ENCODE measurements at regions not wholly inside any gene's neighbourhood (a gene's known extent, or its start where the extent isn't known, plus 50 kb on each side); places are given as distances from the start of the nearest gene placed in this dataset.
"Not testable (repeated sequence)": the region's sequence is repeated elsewhere in the genome, so short reads cannot be mapped to it uniquely, and the experiment has no call there.

GRCh38 chr9:22654833-22655232, 208.2 kb downstream of the DMRTA1 start:
- DNase-seq = peak; percentile 8

- DNase-seq = peak; percentile 3
These were observed 211.1 kb downstream of the DMRTA1 start for GRCh38 chr9:22657713-22658112.

- not testable (repeated sequence) for DNase-seq
These were observed 211.9 kb downstream of the DMRTA1 start for GRCh38 chr9:22658484-22658883.

DNA sequence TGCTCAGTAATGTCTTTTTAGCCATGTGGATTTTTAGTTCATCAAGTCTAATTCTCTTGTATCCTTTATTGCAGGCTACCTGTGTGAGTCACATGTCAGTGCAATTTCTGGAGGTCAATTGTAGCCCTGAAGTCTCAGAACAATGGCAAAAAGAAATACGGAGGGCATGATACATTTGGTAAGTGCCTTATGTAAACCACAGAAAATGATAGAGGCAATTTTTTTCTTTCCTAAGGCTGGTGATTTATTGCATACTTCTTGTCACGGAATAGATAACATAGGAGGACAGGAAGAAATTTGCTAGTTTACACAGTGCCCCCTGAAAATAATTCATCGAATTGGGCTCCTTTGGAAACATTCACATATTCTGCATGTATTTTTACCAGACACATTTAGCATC, 235.9 kb downstream of the DMRTA1 start:
- DNase-seq = peak; percentile 54

DNA sequence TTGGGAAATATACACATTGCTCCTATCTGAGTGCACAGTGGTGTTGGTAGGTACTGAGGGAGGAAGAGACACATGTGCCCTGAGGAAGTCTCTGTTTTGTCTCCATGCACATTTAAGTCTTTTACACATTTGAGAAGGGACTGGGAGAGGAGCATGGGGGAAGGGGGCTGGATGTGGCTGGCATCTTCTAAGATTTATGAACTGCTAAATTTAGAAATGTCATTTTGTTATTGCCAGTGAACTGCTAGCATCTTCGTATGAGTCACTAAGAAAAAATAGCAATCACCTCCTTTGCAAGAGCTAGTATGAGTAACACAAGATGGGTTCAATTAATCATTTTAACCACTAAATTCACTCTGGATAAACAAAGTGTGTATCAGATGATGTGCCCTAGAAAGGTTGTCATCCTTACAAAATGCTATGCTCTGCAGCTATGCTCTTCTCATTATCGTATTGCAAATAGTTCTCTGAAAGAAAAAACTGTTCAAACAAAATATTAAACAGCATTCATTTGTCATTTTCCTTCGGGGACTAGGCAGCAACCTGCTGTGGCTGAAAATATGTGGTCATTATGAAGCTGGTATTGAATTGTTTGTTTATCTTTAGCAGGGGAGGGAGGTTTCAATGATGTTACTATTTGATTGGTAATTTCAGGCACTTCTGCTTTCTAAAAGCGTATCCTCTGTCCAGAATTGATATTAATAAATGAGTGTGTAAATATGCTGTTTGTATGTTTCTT, 236.5 kb downstream of the DMRTA1 start:
- peak; percentile 94 for DNase-seq

DNA sequence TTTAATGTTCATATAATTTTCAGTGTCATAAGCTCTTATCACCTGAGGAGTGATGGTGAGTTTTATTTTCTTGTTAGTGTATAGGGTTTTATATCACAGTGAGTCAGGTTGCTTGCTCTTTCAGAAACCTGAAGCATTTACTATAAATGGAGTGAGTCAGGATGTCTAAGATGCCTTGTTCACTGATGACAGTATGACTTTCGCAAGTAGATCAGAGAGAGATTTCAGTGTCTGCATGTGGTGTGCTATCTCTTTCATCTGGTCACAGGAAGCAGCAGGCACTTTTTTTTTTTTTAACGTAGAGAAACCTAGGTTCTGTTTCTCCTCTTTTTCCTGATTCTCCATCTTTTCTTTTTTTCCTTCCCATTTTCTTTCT, 237.1 kb downstream of the DMRTA1 start:
- DNase-seq = peak; percentile 93

DNA sequence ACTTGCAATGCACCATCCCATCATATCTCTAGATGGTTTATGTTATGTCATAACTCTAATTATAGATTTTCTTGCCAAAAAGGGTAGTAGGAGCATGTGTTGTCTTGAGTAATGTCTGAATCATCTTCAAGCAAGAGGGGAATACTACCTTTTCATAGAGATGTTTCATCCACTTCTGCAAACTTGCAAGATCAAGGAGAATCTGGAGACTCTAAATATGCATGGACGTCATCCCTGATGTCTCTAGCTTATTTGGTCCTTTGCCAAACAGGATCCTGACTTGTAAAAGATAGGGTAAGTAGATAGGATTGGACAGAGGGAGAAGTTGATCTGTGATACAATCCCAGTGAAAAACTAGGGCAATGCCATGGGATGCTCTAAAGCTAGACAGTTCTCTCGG, 246.5 kb downstream of the DMRTA1 start:
- peak; percentile 59 for DNase-seq

GRCh38 chr9:22700171-22700570, 253.5 kb downstream of the DMRTA1 start:
- peak; percentile 6 for DNase-seq

GRCh38 chr9:22718653-22719052, 272.0 kb downstream of the DMRTA1 start:
- no peak for DNase-seq

- peak; percentile 33 for DNase-seq
These were observed 275.9 kb downstream of the DMRTA1 start for GRCh38 chr9:22722492-22722891.

DNA sequence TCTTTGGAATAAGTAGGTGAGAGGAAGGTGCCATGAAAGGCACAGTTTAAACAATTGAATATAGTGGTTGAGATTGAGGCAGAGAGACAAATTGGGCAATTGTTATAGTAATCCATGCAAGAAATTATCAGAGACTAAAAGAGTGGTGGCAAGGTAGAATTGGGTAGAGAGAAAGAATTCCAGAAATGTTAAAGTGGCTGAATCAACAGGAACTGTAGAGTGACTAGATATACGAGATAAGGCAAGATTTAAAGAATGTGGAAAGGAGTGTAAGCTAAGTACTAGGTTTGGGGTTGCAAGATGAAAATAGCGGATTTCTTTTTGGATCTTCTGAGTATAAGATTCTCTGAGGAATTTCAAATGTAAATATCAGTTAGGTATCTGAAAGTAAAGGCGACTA, 285.2 kb downstream of the DMRTA1 start:
- DNase-seq = peak; percentile 2

DNA sequence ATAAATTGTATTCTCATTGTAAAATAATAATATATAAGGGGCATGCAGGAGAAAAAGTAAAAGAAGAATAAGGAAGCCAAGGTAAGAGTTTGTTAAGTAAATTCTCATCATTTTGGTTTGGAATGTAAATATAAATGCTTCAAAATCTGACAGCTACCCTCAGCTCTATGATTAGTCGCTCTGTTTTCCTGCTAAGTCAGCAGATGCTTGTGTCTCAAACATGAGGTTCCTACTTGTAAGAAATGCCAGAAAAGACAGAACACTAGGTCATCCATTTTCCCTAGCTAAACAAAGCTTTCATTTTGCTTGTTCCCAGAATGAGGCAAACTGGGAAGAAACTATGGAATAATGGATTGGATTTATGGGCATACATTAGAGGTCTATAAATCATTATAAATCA, 293.1 kb downstream of the DMRTA1 start:
- DNase-seq = no peak

GRCh38 chr9:22740781-22741180, 294.2 kb downstream of the DMRTA1 start:
- DNase-seq = no peak

GRCh38 chr9:22742401-22742800, 295.8 kb downstream of the DMRTA1 start:
- DNase-seq = no peak

- DNase-seq = no peak
These were observed 327.0 kb downstream of the DMRTA1 start for GRCh38 chr9:22773501-22774220.

DNA sequence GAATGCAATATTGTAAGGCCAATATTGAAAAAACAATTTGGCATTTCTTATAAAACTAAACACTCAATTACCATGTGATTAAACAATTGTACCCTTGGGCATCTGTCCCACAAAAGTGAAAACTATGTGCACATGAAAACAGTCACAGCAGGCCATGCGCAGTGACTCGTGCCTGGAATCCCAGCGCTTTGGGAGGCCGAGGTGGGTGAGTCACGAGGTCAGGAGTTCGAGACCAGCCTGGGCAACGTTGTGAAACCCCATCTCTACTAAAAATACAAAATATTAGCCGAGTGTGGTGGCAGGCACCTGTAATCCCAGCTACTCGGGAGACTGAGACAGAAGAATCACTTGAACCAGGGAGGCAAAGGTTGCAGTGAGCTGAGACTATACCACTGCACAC, 343.7 kb downstream of the DMRTA1 start:
- DNase-seq = peak; percentile 6

GRCh38 chr9:22808876-22809275, 362.3 kb downstream of the DMRTA1 start:
- no peak for DNase-seq

- DNase-seq = no peak
These were observed 362.7 kb downstream of the DMRTA1 start for GRCh38 chr9:22809371-22809770.

DNA sequence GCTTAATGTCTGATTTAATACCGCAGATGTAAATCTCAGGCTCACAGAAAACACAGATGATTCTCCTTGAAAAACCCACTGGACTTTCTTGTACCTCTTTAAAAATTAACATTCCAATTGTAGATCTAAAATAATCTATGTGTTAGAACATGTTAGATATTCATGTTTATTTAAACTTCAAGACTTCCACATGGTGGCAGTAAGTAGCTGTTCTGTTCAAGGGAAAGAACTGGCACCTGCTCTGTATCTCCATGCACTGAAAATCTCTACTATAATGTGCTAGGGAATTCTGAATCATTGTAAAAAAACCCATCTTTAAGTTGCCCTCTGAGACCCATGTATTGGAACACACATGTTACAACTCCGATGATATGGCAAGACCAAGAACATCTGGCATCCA, 366.9 kb downstream of the DMRTA1 start:
- DNase-seq = peak; percentile 61

GRCh38 chr9:22815246-22815645, 368.6 kb downstream of the DMRTA1 start:
- no peak for DNase-seq

DNA sequence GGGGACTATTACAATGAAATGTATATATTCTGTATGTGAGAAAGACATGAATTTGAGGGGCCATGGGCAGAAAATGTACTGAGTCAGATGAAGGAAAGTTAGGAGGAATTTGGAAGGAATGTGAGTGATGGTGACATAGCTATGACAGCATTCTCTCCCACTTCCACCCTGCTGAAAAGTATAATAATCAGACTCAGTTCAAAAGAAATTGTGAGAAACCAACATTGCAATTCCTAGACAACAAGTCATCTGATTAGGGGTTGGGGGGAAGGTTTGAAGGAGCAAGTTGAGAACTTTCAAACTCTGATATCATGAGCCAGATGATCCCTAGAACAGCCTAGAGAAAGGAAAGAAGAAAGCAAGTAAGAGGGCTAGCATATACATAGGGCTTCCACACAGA, 370.6 kb downstream of the DMRTA1 start:
- DNase-seq = peak; percentile 94

GRCh38 chr9:22829236-22829635, 382.6 kb downstream of the DMRTA1 start:
- no peak for DNase-seq

GRCh38 chr9:22838266-22838665, 391.6 kb downstream of the DMRTA1 start:
- DNase-seq = no peak

DNA sequence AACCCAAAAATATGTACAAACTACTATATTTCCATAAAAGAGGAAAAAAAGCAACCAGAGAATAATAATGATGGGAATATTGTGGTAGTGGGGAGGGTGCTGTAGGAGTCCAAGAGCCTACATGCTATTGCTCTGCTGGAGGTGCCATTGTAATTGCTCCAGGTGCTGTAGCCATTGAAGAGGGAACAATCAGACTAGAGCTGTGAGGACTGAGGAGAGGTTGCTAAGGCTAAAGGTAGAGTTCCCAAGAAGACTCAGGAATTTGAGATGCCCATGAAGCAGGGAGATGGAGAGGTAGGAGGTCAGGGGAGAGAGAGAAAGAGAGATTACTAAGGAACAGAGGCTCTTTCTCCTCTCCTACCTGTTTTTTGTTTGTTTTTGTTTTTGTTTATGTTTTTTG, 394.0 kb downstream of the DMRTA1 start:
- DNase-seq = no peak

GRCh38 chr9:22845243-22845642, 398.6 kb downstream of the DMRTA1 start:
- DNase-seq = not testable (repeated sequence)
